NCI-H2107 (cell line): ENCODE measurements at regions not wholly inside any gene's neighbourhood (a gene's known extent, or its start where the extent isn't known, plus 50 kb on each side); places are given as distances from the start of the nearest gene placed in this dataset.
"Not testable (repeated sequence)": the region's sequence is repeated elsewhere in the genome, so short reads cannot be mapped to it uniquely, and the experiment has no call there.

Experiments used
- DNase-seq: peaks from one replicate; lab custom pipeline; 2025; lab: John Stamatoyannopoulos, UW

DNA sequence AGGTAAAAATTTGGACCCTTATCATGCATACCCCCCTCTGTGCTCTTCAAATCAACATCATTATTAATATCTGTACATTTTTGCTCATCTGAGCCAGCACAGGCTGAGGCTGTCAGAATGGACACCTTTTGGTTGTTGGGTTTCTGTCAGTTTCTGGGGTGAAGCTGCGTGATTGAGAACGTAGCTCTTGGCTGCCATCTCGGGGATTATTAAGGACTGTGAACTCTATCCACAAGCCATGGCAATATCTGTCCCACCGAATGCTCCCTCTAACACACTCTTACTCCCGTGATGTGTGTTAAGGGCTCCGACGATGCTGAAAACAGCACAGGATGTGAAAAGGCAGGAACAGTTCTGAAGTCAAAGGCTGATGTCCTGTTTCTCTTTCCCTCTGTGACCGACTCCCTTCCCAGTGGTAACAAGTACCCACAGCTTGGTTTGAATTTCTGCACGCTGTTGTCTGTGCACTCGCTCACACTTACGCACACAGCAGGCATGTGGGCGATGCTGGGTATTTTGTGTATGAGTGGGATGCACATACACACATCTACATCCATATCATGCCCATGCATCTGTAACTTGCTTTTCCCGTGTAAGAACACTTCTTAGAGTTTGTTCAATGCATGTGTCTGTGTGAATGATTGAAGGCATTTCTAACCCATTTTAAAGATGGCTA, 405.6 kb downstream of the TMEM121 start:
- DNase-seq: no peak

DNA sequence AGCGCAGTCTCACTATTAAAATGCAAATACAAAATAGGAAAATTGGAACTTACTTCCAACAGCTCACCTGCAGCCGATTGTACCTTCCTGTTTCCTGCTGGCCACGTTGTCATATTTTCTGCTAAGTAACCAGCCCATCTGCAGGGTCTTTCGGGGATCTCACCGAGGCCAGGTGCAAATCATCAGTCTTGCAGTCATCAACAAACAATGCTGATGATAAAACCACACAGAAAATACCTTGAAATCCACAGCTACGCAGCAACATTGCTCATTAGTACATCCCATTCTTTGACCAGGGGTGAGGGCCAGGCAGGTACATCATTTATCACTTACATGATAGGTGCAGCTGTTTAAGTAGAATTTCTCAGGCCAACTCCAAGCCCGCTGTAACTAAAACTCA, 406.9 kb downstream of the TMEM121 start:
- no peak for DNase-seq

DNA sequence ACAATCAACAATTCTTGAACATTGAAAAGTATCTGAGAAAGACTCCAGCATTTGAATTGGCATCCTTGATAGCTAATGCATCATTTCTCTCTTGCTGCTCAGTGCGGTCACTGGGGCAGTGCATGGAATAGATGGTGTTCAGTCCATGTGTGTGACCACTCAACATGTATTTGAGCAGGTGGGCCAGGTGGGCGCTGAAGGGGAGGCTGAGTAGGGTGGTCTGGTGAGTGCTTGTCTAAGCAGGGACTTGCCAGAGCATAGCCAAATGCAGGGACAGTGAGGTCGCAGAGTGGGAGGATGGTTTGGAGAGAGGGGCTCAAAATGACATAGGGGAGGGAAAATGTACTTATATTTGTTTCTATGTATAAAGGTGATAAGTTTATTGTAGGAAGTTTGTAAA, 409.0 kb downstream of the TMEM121 start:
- no peak for DNase-seq

DNA sequence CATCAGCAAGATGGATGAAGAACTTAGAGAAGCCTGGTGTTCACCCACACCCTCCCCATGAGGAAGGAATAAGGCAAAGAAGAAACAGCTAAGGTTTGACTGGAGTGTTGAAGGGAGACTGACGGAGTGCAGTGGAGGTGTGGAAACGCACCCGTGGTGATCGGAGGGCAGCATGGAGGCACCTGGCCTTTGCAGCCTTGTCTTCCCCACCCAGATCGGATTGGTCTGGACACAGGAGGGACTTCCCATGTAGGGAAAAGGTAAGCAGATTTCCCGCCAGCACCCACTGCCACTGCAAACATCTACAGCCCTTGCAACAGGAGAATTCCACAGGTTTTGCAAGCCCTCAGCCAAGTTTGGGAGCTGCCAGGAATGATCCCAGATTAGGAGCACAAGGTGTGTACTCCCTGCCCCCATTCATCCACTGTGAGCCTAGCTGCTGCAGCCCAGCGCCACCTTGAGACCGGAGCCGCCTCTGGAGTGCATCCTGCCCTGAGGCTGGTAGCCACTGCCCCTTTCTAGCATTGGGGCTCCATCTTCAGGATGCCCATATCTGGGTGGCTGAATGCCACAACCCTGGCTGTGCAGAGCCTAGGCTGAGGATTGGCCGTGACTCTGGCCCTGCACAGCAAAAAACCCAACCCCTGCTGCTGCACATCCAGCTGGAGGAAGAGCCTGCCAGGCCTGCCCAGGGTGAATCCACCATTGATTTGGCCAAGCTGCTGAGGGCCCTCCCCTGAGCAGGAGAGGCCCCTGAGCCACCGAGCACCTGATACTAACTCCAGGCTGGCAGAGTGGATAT, 411.1 kb downstream of the TMEM121 start:
- DNase-seq: no peak

DNA sequence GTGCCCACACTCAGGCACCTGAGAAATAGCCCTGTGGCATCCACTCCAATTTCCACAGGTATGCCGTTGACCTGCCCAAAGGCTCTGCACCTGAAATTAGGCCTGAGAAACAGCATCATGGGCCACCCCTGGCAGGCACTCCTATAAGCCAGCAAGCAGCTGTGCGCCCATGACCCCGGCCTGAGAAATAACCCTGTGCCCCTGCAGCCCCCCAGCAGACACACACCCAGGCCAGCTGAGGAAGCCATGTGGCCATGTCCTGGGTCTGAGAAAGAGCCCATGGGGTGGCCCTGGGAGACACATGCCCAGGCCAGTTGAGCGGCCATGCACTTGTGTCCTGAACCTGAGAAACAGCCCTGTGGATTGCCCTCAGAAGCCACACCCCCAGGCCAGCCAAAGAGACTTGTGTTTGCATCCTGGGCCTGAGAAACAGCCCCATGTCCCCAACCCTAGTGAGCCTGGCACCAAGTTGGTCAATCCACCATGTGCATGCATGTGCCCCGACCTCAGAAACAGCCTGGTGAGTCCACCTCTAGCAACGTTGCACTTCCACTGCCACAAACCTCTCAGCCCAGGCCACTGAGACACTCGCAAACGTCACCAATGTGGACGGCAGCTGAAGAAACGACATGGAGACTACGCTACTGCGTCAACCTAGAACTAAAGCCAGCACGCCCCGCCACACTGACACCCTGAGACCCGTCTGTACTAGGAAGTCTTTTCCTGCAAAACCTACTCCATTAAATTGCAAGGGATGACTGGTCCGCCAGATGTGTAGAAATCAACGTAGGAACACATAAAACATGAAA, 411.9 kb downstream of the TMEM121 start:
- DNase-seq: no peak

DNA sequence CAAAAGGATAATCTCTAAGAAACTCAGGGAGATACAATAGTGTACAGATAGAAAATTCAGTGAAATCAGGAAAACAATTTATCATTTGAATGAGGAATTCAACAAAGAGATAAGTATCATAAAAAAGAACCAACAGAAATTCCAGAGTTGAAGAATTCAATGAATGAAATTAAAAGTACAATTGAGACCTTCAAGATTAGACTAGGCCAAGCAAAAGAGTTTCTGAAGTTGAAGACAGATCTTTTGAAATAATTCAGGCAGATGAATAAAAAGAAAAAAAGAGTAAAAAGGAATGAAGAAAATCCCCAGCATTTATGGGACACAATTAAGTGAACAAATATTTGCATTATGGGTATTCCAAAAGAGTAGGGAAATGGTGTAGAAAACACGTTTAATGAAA, 412.6 kb downstream of the TMEM121 start:
- DNase-seq: no peak

DNA sequence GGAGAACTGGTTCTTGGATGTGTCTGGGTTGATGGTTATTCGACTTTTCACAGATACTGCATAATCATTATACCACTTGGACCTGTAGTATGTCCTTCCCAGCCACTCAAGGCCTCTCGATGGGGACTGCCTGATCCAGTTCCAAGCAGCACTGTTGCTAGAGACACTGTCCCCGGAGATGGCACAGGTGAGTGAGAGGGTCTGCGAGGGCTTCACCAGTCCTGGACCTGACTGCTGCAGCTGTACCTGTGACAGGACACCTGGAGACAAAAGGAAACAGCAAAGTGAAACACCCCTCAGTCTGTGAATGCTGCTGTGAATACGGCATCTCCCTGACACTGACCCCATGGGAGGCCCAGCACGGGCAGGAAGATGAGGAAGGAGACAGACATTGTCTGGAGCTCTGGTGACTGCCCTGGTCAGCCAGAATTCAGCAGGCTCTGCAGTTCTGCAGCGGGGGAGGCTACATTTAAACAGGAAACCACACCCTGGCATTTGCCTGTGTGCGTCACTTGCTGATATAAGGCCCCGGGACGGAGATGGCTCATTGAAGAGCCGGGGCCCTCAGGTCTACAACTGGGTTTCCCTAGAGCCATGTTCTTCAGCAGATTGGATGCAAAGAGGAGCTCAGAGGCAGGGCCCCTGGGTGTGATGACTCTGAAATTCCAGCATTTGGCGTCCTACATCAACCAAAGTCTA, 413.6 kb downstream of the TMEM121 start:
- DNase-seq: no peak

DNA sequence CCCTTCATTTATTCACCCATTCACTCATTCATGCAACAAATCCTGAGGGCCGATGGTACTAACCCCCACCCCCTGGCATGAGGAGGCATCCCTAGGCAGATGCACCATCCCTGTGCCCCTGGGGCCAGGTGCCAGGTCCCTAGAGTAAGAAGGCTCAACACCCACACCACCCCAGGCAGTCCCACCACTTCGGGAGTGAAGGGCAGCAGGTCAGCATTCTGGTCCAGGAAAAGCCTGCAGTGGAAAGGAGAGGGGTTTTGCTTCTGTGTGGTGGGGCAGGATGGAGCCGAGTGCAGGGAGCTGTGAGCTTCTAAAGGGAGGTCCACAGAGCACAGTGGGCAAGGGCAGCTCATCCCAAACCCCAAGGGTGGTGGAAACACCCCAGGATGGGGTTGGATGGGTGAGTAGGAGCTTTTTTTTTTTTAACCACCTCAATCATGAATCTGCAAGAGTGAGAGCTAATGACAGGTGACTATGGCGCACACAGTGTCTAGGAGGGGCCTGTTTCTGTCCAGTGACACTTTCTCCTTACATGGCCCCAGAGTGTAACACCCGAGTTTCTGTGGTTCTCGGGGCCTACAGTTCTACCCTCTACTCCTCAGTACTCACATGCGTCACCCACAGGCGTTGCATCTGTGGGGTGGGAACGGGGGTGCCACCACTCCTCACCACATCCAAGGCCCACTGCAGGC, 414.3 kb downstream of the TMEM121 start:
- DNase-seq: no peak

DNA sequence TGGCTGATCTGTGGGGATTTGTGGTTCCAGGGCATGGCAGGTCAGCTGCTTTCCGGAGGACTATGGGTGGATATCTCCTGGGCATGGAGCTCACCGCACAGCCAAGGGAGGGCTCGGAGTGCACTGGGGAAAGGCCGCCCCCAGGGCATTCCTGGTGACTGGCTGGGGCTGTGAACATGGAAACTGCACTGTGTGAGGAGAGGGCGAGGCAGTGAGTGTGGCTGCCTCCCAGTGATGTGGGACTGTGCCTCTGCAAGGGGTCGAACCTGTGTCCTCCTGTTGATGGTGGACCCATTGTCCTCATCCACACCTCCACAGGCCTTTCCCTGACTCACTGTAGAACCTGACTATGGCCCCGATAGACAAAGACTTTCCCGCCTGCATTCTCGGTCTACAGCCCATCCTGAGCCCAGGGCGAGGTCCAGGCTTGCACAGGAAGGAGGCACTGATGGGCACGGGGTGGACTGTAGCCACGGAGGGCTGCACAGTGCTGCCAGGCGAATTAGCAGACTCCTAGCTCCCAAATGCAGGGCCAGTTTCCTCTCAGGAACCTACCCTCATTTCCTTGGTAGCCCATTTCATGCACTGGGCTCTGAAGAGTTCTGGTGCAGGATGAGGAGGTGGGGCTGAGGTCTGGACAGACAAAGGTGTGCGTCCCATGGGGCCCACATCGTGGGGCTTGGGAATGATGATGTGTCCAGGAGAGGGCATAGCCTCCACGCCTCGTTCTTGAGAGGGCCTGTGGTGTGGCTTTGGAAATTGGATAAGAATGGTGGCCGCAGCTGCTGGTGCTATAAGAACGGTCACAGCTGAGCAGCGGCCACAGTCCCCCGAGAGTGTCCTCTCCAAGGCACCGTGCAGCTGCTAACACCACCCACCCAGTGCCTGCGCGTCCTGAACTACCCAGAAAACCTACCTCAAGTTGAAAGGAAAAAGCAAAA, 415.1 kb downstream of the TMEM121 start:
- no peak for DNase-seq

DNA sequence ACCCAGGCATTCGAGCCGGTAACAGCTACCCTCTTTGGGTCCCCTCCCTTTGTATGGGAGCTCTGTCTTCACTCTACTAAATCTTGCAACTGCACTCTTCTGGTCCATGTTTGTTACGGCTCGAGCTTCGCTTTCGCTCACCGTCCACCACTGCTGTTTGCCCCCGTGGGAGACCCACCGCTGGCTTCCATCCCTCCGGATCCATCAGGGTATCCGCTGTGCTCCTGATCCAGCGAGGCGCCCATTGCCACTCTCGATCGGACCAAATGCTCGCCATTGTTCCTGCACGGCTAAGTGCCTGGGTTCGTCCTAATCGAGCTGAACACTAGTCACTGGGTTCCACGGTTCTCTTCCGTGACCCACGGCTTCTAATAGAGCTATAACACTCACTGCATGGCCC, 416.3 kb downstream of the TMEM121 start:
- DNase-seq: not testable (repeated sequence)

DNA sequence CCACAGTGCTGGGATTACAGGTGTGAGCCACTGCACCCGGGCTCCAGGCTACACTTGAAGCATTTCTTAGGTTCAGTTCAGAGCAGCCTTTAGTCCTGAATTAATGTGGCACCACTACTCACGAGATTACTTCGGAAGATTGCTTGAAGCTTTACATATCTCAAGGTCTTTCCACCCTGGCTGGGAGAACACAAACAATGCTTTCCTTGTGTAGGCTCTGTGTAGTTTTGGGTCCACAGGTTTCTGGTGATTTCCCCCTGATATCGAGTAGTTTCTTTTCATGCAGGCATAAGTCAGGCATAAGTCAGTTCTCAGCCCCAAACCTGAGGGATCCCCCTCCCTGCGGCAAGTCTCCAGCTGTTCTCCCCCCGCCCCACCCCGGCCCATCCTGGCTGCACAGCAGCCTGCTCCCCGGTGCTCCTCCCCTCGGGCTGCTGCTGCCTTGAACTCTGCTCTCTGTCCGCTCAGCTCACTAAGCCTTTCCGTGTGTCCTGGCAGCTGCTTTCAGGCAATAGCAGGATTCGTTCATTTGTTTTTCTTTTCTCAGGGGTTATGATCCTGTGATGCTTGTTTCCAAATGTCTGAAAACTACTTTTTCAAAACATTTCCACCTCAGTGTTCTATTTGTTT, 417.7 kb downstream of the TMEM121 start:
- DNase-seq: no peak

DNA sequence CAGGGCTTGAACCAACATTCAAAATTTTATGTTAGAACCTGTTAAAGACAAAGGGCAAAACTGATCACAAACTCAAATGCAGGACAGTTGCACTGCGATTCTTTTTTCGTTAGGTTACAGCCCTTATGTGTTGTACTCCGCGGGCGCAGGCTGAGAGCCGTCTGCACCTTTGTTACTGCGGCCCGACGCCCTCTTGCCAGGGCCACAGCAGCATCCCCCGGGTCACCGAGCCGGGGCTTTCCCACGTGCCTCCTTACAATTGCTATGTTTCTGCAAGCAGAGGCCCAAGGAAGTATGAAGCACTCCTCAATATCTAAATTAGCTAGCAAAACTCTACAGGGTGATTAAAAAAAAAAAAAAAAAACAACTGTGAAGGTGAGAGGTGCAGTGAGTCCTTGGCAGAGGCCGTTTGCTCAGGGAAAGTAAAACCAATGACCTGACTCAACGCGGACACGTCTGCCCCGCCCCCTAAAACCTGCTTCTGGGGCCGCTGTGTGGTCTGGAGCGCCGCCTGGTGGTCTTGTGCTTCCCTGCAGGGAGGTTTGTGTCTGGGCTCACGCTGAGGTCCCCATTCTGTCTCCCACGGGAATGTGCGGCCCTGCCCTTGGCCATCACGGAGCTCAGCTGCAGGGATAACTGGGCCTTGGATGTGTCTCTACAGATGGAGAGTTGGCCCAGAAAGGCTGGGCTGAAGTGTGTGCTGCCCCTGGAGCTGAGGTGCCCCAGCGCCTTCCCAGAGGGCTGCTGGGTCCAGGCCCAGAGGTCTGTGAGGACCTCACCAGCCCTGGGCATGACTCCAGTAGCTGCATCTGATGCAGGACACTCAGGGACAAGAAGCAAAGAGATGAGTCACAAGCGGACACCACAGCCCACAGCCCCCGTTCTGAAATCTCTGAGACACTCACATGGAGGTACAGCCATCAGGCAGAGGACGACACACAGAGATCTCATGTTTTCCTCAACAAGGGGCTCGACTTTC, 418.5 kb downstream of the TMEM121 start:
- peak; percentile 79 for DNase-seq

DNA sequence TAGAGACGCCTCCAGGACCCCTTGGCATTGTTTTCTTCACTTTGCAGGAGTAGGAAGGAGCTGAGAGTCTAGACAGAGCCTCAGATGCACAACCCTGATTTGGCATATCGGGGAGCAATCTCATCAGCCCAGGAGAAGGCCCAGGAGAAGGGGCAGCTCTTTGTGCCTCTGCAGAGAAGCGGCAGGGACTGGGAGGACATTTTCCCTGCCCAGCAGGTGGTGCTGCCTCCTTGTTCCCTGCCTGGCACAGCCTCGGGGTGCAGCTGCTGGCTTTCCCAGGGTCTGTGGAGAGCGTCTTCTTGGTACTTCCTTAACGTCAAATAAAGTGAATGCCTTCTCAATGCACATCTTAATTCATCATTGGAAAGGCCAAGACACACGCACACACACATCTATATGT, 419.5 kb downstream of the TMEM121 start:
- no peak for DNase-seq

DNA sequence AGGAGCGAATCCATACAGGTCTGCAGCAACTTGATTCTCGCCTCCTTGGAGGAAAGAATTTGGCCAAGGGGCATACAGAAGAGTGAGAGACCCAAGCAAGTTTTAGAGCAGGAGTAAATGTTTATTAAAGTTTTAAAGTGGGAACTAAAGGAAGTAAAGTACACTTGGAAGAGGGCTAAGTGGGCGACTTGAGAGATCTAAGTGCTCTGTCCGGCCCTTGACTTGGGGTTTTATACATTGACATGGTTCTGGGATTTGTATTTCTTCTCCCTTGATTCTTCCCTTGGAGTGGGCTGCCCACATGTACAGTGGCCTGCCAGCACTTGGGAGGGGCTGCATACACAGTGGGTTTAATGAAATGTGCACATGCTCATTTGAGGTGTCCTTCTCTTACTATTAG, 421.2 kb downstream of the TMEM121 start:
- DNase-seq: no peak

DNA sequence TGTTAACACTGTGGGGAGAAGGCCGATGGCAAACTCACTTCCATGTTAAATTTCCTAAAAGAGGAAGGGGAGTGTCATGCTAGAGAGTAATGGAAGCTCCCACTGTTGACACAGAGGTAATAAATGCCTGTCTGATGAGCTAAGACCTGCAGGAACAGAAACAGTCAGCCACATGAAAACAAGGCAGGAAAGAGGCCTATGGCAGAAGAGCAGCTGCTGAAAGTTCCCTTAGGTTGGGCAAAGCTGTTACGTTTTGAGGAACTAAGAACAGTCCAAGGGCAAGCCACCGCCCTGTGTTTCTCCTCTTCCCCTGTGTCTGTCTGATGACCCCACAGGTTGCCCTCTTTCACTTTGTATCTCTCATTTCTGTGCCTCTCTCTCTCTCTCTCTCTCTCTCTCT, 422.6 kb downstream of the TMEM121 start:
- not testable (repeated sequence) for DNase-seq

DNA sequence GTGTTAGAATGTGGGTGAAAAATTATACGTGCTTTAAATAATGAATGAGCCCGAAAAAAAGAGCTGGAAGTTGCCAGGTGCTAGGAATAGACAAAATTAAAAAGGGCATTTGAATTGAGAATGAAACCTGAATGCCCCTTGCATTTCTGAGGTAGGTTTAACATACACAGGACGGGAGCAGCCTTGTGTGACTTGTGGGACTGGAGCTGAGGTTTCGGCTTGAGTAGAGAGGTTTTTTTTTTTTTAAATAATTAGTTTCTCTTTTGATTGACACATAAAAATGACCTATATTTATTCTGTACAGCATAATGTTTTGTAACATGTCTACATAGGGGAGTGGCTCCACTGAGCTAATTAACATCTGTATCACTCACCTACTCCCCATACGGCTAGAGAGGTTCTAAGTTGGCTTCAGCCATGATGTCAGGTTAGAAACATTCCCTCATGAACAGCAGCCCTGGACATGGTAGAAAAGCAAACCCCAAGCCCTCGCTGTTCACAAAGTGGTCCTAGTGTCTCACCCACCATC, 424.0 kb downstream of the TMEM121 start:
- not testable (repeated sequence) for DNase-seq

DNA sequence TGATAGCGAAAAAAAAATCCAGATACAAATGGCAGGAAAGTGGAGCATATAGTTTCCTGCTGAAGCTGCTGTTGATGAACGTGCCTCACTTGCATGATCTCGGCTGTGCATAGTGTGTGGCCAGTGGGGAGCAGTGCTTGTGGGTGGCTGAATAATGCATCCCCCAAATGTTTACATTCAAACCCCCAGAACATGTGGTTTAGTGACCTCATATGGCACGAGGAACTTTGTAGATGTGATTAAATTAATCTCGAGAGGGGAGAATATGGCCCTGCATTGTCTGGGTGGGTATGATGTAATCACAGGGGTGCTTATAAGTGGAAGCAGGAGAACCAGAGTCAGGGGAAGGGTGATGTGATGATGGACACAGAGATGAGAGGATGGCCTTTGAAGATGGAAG, 425.0 kb downstream of the TMEM121 start:
- no peak for DNase-seq

DNA sequence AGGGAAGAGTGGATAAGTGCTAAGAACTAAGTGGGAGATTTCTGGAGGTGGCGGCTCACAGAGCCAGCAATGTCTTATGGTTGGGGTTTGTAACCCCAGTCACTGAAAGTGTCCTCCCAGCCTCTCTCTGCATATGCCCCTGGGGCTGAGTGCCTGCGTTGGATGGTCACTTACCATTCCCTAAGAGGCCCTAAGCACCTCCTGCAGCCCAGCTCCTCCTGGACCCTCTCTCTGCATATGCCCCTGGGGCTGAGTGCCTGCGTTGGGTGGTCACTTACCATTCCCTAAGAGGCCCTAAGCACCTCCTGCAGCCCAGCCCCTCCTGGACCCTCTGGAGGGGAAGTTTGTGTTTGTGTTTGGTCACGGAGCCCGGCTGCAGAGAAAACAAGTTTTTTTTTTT, 425.8 kb downstream of the TMEM121 start:
- no peak for DNase-seq

DNA sequence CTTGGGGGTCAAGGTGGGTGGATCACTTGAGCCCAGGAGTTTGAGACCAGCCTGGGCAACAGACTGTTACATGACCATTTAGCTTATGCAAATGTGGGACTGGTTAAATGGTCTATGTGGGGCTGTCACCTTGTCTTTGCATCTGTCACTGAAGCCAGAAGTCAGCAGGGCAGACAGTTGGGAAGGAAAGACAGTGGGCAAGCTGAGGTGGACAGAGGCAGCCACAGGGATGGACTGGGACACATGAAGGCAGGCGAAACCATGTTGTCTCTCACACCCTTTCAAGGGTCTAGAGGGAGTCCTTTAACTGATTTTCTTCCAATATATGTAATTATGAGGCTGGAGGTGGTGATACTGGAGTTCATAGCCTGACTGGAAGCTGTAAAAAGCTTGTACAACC, 426.4 kb downstream of the TMEM121 start:
- no peak for DNase-seq
